ENCODE measurements at regions not wholly inside any gene's neighbourhood (a gene's known extent, or its start where the extent isn't known, plus 50 kb on each side); places are given as distances from the start of the nearest gene placed in this dataset.

DNA sequence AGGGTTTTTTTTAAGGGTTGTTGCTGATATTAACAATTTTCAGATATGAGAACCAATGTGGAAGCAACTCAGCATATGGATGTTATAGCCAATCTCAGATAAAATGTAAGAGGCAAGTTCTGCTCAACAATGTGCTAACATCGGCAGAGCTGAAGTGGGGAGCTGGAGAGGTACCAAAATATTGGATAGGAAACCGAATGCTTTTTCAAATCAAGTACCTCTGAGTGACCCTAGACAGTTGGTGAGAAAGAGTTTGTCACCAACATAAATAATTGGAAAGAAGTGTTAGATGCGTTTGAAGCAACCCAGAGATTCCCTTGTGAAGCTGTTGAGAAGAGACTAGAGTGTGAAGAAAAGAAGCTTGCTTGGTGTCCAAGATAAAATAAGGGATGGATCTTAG, 140.7 kb downstream of the SOX4 start:
- no peak for DNase-seq (ENCODE audit: low spot score)
- TF ChIP-seq, protein P1, sequence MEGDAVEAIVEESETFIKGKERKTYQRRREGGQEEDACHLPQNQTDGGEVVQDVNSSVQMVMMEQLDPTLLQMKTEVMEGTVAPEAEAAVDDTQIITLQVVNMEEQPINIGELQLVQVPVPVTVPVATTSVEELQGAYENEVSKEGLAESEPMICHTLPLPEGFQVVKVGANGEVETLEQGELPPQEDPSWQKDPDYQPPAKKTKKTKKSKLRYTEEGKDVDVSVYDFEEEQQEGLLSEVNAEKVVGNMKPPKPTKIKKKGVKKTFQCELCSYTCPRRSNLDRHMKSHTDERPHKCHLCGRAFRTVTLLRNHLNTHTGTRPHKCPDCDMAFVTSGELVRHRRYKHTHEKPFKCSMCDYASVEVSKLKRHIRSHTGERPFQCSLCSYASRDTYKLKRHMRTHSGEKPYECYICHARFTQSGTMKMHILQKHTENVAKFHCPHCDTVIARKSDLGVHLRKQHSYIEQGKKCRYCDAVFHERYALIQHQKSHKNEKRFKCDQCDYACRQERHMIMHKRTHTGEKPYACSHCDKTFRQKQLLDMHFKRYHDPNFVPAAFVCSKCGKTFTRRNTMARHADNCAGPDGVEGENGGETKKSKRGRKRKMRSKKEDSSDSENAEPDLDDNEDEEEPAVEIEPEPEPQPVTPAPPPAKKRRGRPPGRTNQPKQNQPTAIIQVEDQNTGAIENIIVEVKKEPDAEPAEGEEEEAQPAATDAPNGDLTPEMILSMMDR (IDR thresholded peaks at IDR 0.05; ENCODE audit: extremely low read depth, missing control alignments), result no peak

DNA sequence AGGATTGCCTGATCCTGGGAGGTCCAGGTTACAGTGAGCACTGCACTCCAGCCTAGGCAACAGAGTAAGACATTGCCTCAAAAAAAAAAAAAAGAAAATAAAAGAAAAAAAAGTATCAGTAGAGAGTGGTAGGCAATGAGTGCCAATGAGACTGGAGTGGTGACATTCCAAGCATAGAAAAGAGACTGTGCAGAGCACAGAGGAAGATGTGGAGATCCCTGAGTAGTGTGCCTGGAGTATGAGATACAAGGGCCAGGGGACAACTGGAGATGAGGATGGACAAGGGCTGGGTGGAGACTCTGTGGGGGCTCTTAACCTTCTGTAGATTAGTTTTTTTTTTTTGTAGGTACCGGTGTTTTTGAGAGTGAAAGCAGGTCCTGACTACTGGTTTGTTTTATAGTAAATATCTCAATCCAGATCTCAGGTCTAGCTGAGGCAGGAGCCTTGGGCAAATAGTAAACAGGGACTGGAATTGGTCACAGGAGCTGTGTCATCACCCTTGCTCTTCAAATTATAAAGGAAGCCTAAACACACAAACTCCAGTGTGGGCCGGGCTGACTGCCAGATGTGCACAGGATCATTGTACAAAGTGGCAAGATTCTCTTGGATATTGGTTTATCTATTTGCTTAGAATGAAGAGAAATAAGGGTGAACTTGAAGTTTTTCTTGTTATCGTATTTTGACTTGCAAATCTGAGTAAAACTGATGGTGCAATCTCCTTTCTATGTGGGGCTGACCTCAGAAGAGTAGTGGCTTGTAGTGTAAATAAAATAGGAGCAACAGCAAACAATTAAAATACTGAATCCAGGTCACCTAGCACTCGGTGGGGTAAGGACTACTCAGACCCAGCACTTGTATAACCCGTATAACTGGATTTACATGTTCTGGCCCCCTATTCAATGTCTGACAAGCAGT, 144.9 kb downstream of the SOX4 start:
- no peak for DNase-seq (ENCODE audit: low spot score)
- TF ChIP-seq, protein P1 (IDR thresholded peaks at IDR 0.05; ENCODE audit: extremely low read depth, missing control alignments), result no peak

DNA sequence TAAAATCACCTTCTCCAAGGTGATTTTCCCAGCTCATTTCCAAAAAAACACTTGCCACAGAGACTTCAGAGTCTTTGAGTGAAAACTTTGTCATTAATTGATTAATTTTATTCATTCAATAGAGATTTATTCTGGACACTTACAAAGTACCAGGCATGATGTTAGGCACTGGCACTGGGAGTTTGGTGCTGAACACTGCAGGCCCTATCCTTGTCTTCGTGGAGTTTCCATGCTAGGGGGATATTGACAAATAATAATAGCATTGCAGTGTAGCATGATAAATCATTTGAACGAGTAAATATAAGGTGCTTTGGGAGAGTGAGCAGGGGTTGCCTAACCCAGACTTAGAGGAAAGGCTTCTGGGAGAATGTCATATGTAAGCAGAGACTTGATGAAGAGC, 145.7 kb downstream of the SOX4 start:
- TF ChIP-seq, protein P1 (IDR thresholded peaks at IDR 0.05; ENCODE audit: extremely low read depth, missing control alignments), result no peak
- no peak for DNase-seq (ENCODE audit: low spot score)

DNA sequence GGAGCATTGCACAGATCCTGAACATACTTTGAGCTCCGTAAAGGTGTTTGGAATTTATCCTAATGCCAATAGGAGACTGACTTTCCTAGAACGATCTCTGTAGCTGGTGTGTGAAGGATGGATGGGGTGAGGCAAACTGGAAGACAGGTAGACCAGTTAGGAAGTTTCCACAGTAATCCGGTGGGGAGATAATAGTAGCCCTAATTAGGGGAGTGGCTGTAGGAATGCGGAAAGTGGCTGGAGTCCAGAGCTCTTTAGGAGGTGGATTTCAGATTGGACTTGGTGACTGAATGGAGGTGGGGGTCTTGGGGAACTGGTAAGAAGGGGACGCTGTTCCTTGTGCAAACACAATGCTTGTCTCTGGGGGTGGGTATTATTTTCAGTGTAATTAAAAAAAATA, 146.3 kb downstream of the SOX4 start:
- TF ChIP-seq, protein P1 (IDR thresholded peaks at IDR 0.05; ENCODE audit: extremely low read depth, missing control alignments), result no peak
- DNase-seq (ENCODE audit: low spot score), result no peak

DNA sequence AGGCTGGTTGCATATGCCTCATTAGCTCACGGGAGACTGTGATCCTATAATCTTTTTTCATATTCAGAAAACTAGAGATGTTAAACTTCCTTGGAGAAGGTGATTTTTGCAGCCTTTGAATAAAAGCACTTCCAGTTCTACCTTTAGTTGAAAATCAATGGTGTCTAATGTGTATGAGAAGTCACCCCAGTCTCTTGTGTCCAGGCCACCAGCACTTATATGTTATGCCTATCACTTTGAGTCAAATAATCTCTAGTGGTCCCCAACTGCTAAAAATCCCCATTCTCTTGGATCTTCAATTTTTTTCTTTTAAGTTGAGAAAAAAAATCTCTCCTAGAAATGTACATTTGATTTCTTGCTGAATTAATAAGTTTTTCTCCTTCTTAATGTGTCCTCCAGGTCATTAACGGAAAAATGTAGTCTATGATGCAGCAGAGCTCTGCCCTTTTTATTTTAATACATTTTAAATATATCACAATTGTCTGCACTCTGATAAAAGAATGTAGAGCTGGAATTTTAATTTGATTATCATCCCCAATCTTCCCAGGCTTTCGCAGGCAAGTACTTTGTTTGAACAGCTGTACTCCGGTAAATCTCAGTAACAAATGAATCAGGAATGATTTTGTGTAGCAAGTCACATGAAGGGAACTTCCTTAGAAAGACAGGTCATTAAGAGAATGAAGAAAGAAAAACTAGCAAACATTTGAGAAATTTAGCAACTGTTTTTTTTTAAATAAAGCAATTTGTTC, 147.0 kb downstream of the SOX4 start:
- DNase-seq (ENCODE audit: low spot score), result no peak
- TF ChIP-seq, protein P1 (IDR thresholded peaks at IDR 0.05; ENCODE audit: extremely low read depth, missing control alignments), result no peak

DNA sequence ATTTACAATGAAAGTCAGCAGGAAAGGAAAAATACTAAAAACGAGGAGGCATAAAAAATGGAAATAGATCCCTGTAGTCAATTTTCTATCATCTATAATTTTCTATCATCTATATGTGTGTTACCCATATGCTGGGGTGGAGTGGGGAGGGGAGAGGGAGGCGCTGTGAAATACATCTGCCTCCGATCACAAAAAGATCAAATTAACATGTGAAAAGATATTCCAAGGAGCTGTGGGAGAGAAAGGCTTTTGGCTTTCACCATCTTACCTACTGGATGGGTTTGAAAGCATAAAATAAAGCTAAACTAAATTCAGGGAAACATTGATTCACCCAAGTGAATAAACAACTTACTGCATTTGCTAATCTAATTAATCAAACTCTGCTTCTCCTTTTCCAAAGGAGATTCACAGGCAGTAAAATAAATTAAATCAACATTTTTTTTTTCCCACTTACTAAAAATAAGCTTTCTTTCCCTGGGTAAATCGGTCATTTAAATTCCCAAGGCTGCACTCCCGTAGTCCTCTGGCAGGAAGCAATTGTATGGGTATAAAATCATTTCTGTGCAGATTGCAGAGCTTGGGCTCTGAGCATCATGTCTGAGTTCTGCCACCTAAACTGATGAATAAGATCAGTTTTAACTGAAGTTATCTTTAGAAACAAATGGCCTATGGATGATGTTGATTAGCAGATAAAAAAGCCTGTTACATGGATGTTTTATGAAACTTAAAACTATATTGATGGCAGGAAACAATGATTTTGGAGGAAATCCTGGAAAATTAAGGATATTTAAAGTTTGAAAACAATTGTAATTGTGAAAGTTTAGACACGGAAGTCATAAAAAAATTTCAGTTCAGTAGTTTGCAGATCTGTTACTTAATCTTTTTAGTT, 147.9 kb downstream of the SOX4 start:
- DNase-seq (ENCODE audit: low spot score), result no peak
- TF ChIP-seq, protein P1 (IDR thresholded peaks at IDR 0.05; ENCODE audit: extremely low read depth, missing control alignments), result no peak
